HG02885 (cell line): ENCODE measurements at regions not wholly inside any gene's neighbourhood (a gene's known extent, or its start where the extent isn't known, plus 50 kb on each side); places are given as distances from the start of the nearest gene placed in this dataset.
"Not testable (repeated sequence)": the region's sequence is repeated elsewhere in the genome, so short reads cannot be mapped to it uniquely, and the experiment has no call there.

Experiments used
- ATAC-seq: cut with Tn5 transposase; IDR thresholded peaks from one replicate; pipeline ENCODE4 v1.9.1; 2021; ENCODE audit warnings: mild to moderate bottlenecking; ENCODE audit not compliant: unreplicated experiment, poor library complexity

- no peak for ATAC-seq
These were observed 97.4 kb downstream of the SYF2 start for GRCh38 chr1:25134801-25135461.

GRCh38 chr1:25134307-25134706 lies 98.0 kb downstream of the SYF2 start:
- no peak for ATAC-seq

- no peak for ATAC-seq
These were observed 100.5 kb downstream of the SYF2 start for GRCh38 chr1:25131794-25132193.

GRCh38 chr1:25130895-25131294 lies 101.4 kb downstream of the SYF2 start:
- no peak for ATAC-seq

- ATAC-seq = no peak
These were observed 102.9 kb downstream of the SYF2 start for GRCh38 chr1:25129380-25129779.

GRCh38 chr1:25128121-25128621 lies 104.1 kb downstream of the SYF2 start:
- no peak for ATAC-seq

GRCh38 chr1:25126562-25126961 lies 105.7 kb downstream of the SYF2 start:
- no peak for ATAC-seq

- ATAC-seq = no peak
These were observed 108.8 kb downstream of the SYF2 start for GRCh38 chr1:25123551-25123950.

GRCh38 chr1:25122747-25123146 lies 109.6 kb downstream of the SYF2 start:
- ATAC-seq = no peak

GRCh38 chr1:25120281-25120680 lies 112.0 kb downstream of the SYF2 start:
- no peak for ATAC-seq

- no peak for ATAC-seq
These were observed 113.8 kb downstream of the SYF2 start for GRCh38 chr1:25118546-25118945.

- no peak for ATAC-seq
These were observed 115.0 kb downstream of the SYF2 start for GRCh38 chr1:25117233-25117823.

GRCh38 chr1:25116832-25117231 lies 115.5 kb downstream of the SYF2 start:
- ATAC-seq = no peak

GRCh38 chr1:25116117-25116516 lies 116.2 kb downstream of the SYF2 start:
- ATAC-seq = not testable (repeated sequence)

- no peak for ATAC-seq
These were observed 118.6 kb downstream of the SYF2 start for GRCh38 chr1:25113731-25114130.

GRCh38 chr1:25113086-25113485 lies 119.2 kb downstream of the SYF2 start:
- ATAC-seq = no peak

- ATAC-seq = no peak
These were observed 119.9 kb downstream of the SYF2 start for GRCh38 chr1:25112400-25112799.

- no peak for ATAC-seq
These were observed 120.6 kb downstream of the SYF2 start for GRCh38 chr1:25111706-25112105.

GRCh38 chr1:25110485-25110884 lies 121.8 kb downstream of the SYF2 start:
- ATAC-seq = no peak

- no peak for ATAC-seq
These were observed 122.3 kb downstream of the SYF2 start for GRCh38 chr1:25110036-25110435.

GRCh38 chr1:25109531-25109951 lies 122.8 kb downstream of the SYF2 start:
- no peak for ATAC-seq

GRCh38 chr1:25107643-25108010 lies 124.7 kb downstream of the SYF2 start:
- no peak for ATAC-seq
